ENCODE measurements at regions not wholly inside any gene's neighbourhood (a gene's known extent, or its start where the extent isn't known, plus 50 kb on each side); places are given as distances from the start of the nearest gene placed in this dataset.

- no peak for TF ChIP-seq CTCF (conservative IDR thresholded peaks at IDR 0.05 in 1 of 2, IDR thresholded peaks at IDR 0.05 in 1 of 2; ENCODE audit: extremely low read depth in 1 of 2, insufficient read depth in 1 of 2, low read depth in 1 of 2, low read length in 2 of 2)
- TF ChIP-seq EZH2 (IDR thresholded peaks at IDR 0.05; ENCODE audit: borderline replicate concordance, low read length): no peak
Measured at GRCh38 chr12:90203556-90203955, 494.9 kb upstream of the ATP2B1 start.
